ENCODE measurements at regions not wholly inside any gene's neighbourhood (a gene's known extent, or its start where the extent isn't known, plus 50 kb on each side); places are given as distances from the start of the nearest gene placed in this dataset.

- no peaks in the 10 kb centered on the region for H3K36me3 Mint-ChIP-seq (ENCODE audit: insufficient read depth)
- H3K27ac Mint-ChIP-seq = no peak overlapping the region
- no peak overlapping the region for H3K4me3 Mint-ChIP-seq (ENCODE audit: low read depth)
- no peak for DNase-seq (ENCODE audit: low spot score, unreplicated experiment)
- peaks cover 13% of the 10 kb centered on the region for H3K4me1 Mint-ChIP-seq (ENCODE audit: low read depth)
- TF ChIP-seq, protein P1, sequence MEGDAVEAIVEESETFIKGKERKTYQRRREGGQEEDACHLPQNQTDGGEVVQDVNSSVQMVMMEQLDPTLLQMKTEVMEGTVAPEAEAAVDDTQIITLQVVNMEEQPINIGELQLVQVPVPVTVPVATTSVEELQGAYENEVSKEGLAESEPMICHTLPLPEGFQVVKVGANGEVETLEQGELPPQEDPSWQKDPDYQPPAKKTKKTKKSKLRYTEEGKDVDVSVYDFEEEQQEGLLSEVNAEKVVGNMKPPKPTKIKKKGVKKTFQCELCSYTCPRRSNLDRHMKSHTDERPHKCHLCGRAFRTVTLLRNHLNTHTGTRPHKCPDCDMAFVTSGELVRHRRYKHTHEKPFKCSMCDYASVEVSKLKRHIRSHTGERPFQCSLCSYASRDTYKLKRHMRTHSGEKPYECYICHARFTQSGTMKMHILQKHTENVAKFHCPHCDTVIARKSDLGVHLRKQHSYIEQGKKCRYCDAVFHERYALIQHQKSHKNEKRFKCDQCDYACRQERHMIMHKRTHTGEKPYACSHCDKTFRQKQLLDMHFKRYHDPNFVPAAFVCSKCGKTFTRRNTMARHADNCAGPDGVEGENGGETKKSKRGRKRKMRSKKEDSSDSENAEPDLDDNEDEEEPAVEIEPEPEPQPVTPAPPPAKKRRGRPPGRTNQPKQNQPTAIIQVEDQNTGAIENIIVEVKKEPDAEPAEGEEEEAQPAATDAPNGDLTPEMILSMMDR (IDR thresholded peaks at IDR 0.05; ENCODE audit: unreplicated experiment) = peak; percentile 89
- H3K9me3 Mint-ChIP-seq (ENCODE audit: low read depth) = no peaks in the 10 kb centered on the region
- peaks cover 14% of the 10 kb centered on the region for H3K27me3 Mint-ChIP-seq
These were observed 101.0 kb upstream of the AGR3 start for GRCh38 chr7:16982640-16983350.

DNA sequence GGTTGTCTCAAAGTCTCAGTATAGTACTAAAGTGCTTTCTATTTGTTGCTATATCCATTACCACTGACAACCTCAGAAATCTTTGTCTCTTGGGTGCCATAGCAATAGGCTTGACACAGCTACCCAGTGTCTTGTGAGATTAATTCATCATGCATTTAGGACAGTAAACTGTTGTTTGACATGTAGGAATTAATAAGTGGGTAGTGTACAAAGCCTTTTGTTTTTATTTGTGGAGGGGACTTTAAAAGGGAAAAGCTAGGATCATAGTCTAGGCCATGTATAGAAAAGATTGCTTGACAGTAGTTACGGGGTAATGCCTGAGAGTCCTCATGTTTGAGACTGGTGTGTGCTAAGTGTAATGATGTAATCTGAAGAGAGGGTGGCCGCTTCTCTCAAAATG lies 102.6 kb upstream of the AGR3 start:
- no peak for DNase-seq (ENCODE audit: low spot score, unreplicated experiment)
- H3K4me3 Mint-ChIP-seq (ENCODE audit: low read depth) = no peak overlapping the region
- TF ChIP-seq, protein P1 (IDR thresholded peaks at IDR 0.05; ENCODE audit: unreplicated experiment) = no peak
- no peaks in the 10 kb centered on the region for H3K9me3 Mint-ChIP-seq (ENCODE audit: low read depth)
- no peak overlapping the region for H3K27ac Mint-ChIP-seq
- H3K36me3 Mint-ChIP-seq (ENCODE audit: insufficient read depth) = no peaks in the 10 kb centered on the region
- peaks cover 11% of the 10 kb centered on the region for H3K27me3 Mint-ChIP-seq
- H3K4me1 Mint-ChIP-seq (ENCODE audit: low read depth) = peaks cover 11% of the 10 kb centered on the region

DNA sequence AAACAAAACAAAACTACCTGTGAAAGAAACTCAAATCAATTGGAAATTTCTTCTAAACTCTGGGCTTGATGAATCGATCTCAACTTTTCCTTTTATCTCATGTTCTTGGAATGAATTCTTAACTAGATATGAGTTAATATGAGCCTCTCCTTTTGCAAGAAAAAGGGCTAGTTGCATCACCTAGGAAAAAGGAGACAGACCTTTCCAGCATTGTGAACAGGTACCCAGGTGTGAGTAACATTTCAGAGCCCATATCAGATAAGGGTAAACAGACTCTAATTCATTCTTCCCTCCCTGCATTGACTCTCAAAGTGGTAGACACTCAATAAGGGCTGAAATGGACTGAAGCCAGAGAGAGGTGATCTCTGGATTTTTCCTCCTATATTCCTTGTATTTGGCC lies 103.8 kb upstream of the AGR3 start:
- no peaks in the 10 kb centered on the region for H3K9me3 Mint-ChIP-seq (ENCODE audit: low read depth)
- DNase-seq (ENCODE audit: low spot score, unreplicated experiment) = no peak
- peak overlapping the region; percentile 4 for H3K27ac Mint-ChIP-seq
- H3K27me3 Mint-ChIP-seq = peaks cover 8% of the 10 kb centered on the region
- TF ChIP-seq, protein P1 (IDR thresholded peaks at IDR 0.05; ENCODE audit: unreplicated experiment) = no peak
- H3K36me3 Mint-ChIP-seq (ENCODE audit: insufficient read depth) = no peaks in the 10 kb centered on the region
- H3K4me1 Mint-ChIP-seq (ENCODE audit: low read depth) = peaks cover 11% of the 10 kb centered on the region
- no peak overlapping the region for H3K4me3 Mint-ChIP-seq (ENCODE audit: low read depth)

- Mint-ChIP-seq H3K4me3 (ENCODE audit: low read depth) (no peak overlapping the region), H3K27ac (no peak overlapping the region), H3K36me3 (ENCODE audit: insufficient read depth) (no peaks in the 10 kb centered on the region), H3K9me3 (ENCODE audit: low read depth) (no peaks in the 10 kb centered on the region), H3K27me3 (peaks cover 8% of the 10 kb centered on the region), H3K4me1 (ENCODE audit: low read depth) (peaks cover 11% of the 10 kb centered on the region)
- DNase-seq (ENCODE audit: low spot score, unreplicated experiment) = no peak
- TF ChIP-seq, protein P1 (IDR thresholded peaks at IDR 0.05; ENCODE audit: unreplicated experiment) = no peak
These were observed 105.0 kb upstream of the AGR3 start for GRCh38 chr7:16986755-16987154.

DNA sequence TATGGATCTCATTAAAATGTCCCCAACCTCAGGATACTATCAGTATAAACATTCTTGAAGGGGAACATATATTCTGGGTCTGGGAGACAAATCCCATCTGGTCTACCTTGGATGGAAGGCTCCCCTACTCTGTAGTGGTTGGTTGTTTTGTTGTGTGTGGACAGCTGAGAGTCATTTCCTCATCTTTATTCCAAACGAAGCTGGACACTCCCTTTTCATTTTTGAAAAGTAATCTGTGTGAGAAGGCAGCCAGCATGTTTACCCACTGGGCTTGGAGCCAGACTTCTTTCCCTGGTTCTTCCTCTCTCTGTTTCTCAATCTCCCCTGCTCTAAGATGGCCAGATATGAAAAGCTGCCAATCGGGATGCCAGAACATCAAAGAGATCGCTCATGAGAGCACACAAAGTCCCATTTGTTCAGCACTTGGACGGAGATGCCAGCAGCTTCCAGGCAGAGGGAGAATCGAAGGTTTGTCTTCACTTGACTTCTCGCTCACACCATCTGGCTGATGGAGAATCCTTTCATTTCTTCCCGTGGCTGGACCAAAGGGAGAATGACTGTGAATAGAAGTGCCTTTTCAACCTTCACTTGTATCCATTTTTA lies 108.1 kb upstream of the AGR3 start:
- no peak overlapping the region for H3K4me3 Mint-ChIP-seq (ENCODE audit: low read depth)

More for the DNA sequence above, 108.1 kb upstream of the AGR3 start:
- Mint-ChIP-seq H3K36me3 (ENCODE audit: insufficient read depth) (no peaks in the 10 kb centered on the region), H3K9me3 (ENCODE audit: low read depth) (no peaks in the 10 kb centered on the region), H3K27me3 (peaks cover 8% of the 10 kb centered on the region), H3K4me1 (ENCODE audit: low read depth) (no peaks in the 10 kb centered on the region), H3K27ac (peak overlapping the region; percentile 66)
- TF ChIP-seq, protein P1 (IDR thresholded peaks at IDR 0.05; ENCODE audit: unreplicated experiment) = no peak
- DNase-seq (ENCODE audit: low spot score, unreplicated experiment) = no peak
